ENCODE measurements at regions not wholly inside any gene's neighbourhood (a gene's known extent, or its start where the extent isn't known, plus 50 kb on each side); places are given as distances from the start of the nearest gene placed in this dataset.

DNA sequence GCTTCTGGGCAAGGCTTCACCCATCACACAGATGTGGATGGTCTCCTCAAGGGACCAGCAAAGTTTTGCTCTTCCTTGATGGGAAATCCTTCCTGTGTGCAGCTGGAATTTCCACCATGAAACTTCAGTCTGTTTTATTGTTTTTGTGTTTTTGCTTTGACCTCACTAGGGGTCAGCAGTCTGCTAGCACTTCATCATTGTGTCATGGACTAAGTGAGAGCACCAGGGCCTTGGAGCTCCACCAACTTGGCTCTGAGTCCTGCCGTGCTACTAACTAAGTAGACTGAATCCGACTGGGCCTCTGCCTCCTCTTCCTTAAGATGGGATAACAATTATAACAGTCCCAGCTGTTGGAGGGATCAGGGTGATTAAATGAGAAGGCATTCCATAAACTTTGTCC lies 305.8 kb upstream of the NCAM1 start:
- TF ChIP-seq, protein P1, sequence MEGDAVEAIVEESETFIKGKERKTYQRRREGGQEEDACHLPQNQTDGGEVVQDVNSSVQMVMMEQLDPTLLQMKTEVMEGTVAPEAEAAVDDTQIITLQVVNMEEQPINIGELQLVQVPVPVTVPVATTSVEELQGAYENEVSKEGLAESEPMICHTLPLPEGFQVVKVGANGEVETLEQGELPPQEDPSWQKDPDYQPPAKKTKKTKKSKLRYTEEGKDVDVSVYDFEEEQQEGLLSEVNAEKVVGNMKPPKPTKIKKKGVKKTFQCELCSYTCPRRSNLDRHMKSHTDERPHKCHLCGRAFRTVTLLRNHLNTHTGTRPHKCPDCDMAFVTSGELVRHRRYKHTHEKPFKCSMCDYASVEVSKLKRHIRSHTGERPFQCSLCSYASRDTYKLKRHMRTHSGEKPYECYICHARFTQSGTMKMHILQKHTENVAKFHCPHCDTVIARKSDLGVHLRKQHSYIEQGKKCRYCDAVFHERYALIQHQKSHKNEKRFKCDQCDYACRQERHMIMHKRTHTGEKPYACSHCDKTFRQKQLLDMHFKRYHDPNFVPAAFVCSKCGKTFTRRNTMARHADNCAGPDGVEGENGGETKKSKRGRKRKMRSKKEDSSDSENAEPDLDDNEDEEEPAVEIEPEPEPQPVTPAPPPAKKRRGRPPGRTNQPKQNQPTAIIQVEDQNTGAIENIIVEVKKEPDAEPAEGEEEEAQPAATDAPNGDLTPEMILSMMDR (IDR thresholded peaks at IDR 0.05): no peak
- TF ChIP-seq POLR2A (IDR thresholded peaks at IDR 0.05): no peak

Measured in transverse colon (tissue), 3 donors.